Suprapubic skin (tissue), 4 donors: ENCODE measurements at regions not wholly inside any gene's neighbourhood (a gene's known extent, or its start where the extent isn't known, plus 50 kb on each side); places are given as distances from the start of the nearest gene placed in this dataset.

ENCODE experiments used
- DNase-seq, 2 donors: peaks; one replicate each; pipeline ENCODE4 v3.0.0-alpha.2; 2019; ENCODE audit warnings: low spot score in 2 of 2
- H3K27ac ChIP-seq: fragments of 200-600 bp; sonication (generic); one replicate; pipeline ENCODE4 v1.5.1; 2019
- H3K27me3 ChIP-seq: fragments of 200-600 bp; sonication (generic); one replicate; pipeline ENCODE4 v1.5.1; 2019
- H3K36me3 ChIP-seq: fragments of 200-600 bp; sonication (generic); one replicate; pipeline ENCODE4 v1.5.1; 2019
- H3K4me1 ChIP-seq: fragments of 200-600 bp; sonication (generic); one replicate; pipeline ENCODE4 v1.5.1; 2019
- H3K4me3 ChIP-seq: fragments of 200-600 bp; sonication (generic); one replicate; pipeline ENCODE4 v1.5.1; 2019; ENCODE audit warnings: mild to moderate bottlenecking
- H3K9me3 ChIP-seq: fragments of 200-600 bp; sonication (generic); one replicate; pipeline ENCODE4 v1.5.1; 2019
- CTCF ChIP-seq, 2 donors: fragments of 200-600 bp in 1 of 2; fragments of 450-650 bp in 1 of 2; sonication (generic) in 1 of 2; IDR thresholded peaks; one replicate each; pipeline ENCODE4 v1.5.1; 2016 to 2019; ENCODE audit warnings: antibody characterized with exemption in 2 of 2, mild to moderate bottlenecking in 1 of 2, moderate library complexity in 1 of 2
- EP300 ChIP-seq: sonication (generic); formaldehyde crosslinking; IDR thresholded peaks from one replicate; pipeline ENCODE4 v1.6.1; 2017; ENCODE audit warnings: antibody characterized with exemption
- POLR2A ChIP-seq, 2 donors: fragments of 450-650 bp; IDR thresholded peaks; one replicate each; pipeline ENCODE4 v1.6.1; 2017; ENCODE audit warnings: antibody characterized with exemption in 2 of 2, mild to moderate bottlenecking in 2 of 2, moderate library complexity in 2 of 2
- POLR2AphosphoS5 ChIP-seq, 3 donors: sonication (generic); formaldehyde crosslinking; IDR thresholded peaks; one replicate each; pipeline ENCODE4 v1.6.1; 2017; ENCODE audit warnings: antibody characterized with exemption in 3 of 3
- WGBS: methylation state at CpG from one replicate; pipeline ENCODE4 v1.1.5; 2018; 5-methylcytosine and 5-hydroxymethylcytosine counted together

- Histone ChIP-seq H3K27me3 (no peaks in the 10 kb centered on the region), H3K27ac (no peak overlapping the region), H3K4me3 (no peak overlapping the region), H3K4me1 (no peaks in the 10 kb centered on the region), H3K36me3 (no peaks in the 10 kb centered on the region), H3K9me3 (no peaks in the 10 kb centered on the region)
- 94% methylated on average over 3 of the region's 3 CpGs for WGBS
- no peak for DNase-seq
- TF ChIP-seq CTCF (IDR thresholded peaks at IDR 0.05): no peak
- TF ChIP-seq EP300: no peak
- no peak for TF ChIP-seq POLR2AphosphoS5 (IDR thresholded peaks at IDR 0.05)
- no peak for TF ChIP-seq POLR2A (IDR thresholded peaks at IDR 0.05)
These were observed 222.0 kb upstream of the UBE2E2 start for GRCh38 chr3:22981166-22981565.

GRCh38 chr3:22981861-22982260, 221.3 kb upstream of the UBE2E2 start:
- 54% methylated on average over 2 of the region's 2 CpGs for WGBS
- no peak for TF ChIP-seq POLR2AphosphoS5 (IDR thresholded peaks at IDR 0.05)
- TF ChIP-seq EP300: no peak
- TF ChIP-seq POLR2A (IDR thresholded peaks at IDR 0.05): no peak

GRCh38 chr3:22982981-22983587, 220.0 kb upstream of the UBE2E2 start:
- H3K27me3 ChIP-seq: no peaks in the 10 kb centered on the region
- H3K4me3 ChIP-seq: no peak overlapping the region
- no peaks in the 10 kb centered on the region for H3K9me3 ChIP-seq
- H3K36me3 ChIP-seq: no peaks in the 10 kb centered on the region
- no peak overlapping the region for H3K27ac ChIP-seq
- DNase-seq: no peak
- WGBS: 47% methylated on average over 7 of the region's 7 CpGs
- H3K4me1 ChIP-seq: no peaks in the 10 kb centered on the region
- TF ChIP-seq EP300: no peak
- TF ChIP-seq POLR2AphosphoS5 (IDR thresholded peaks at IDR 0.05): no peak
- no peak for TF ChIP-seq CTCF (IDR thresholded peaks at IDR 0.05)
- no peak for TF ChIP-seq POLR2A (IDR thresholded peaks at IDR 0.05)

More at GRCh38 chr3:22981861-22982260, 221.3 kb upstream of the UBE2E2 start:
- no peaks in the 10 kb centered on the region for H3K27me3 ChIP-seq
- H3K9me3 ChIP-seq: no peaks in the 10 kb centered on the region
- H3K4me1 ChIP-seq: no peaks in the 10 kb centered on the region
- H3K36me3 ChIP-seq: no peaks in the 10 kb centered on the region
- no peak for DNase-seq
- H3K4me3 ChIP-seq: no peak overlapping the region
- no peak overlapping the region for H3K27ac ChIP-seq

- no peak for DNase-seq
- H3K27ac ChIP-seq: no peak overlapping the region
- H3K4me3 ChIP-seq: no peak overlapping the region
- no peaks in the 10 kb centered on the region for H3K27me3 ChIP-seq
- H3K36me3 ChIP-seq: no peaks in the 10 kb centered on the region
- TF ChIP-seq POLR2AphosphoS5 (IDR thresholded peaks at IDR 0.05) (no peak), CTCF (IDR thresholded peaks at IDR 0.05) (no peak), EP300 (no peak), POLR2A (IDR thresholded peaks at IDR 0.05) (no peak)
- no peaks in the 10 kb centered on the region for H3K9me3 ChIP-seq
- no peaks in the 10 kb centered on the region for H3K4me1 ChIP-seq
These were observed 216.2 kb upstream of the UBE2E2 start for GRCh38 chr3:22986958-22987357.

- H3K4me3 ChIP-seq: no peak overlapping the region
- H3K27ac ChIP-seq: no peak overlapping the region
- no peaks in the 10 kb centered on the region for H3K9me3 ChIP-seq
- DNase-seq: no peak
- no peaks in the 10 kb centered on the region for H3K4me1 ChIP-seq
- no peaks in the 10 kb centered on the region for H3K36me3 ChIP-seq
- TF ChIP-seq POLR2A (IDR thresholded peaks at IDR 0.05) (no peak), POLR2AphosphoS5 (IDR thresholded peaks at IDR 0.05) (no peak), EP300 (no peak), CTCF (IDR thresholded peaks at IDR 0.05) (no peak)
- no peaks in the 10 kb centered on the region for H3K27me3 ChIP-seq
These were observed 214.6 kb upstream of the UBE2E2 start for GRCh38 chr3:22988566-22988965.

- no peak for TF ChIP-seq POLR2A (IDR thresholded peaks at IDR 0.05)
- Histone ChIP-seq H3K9me3 (no peaks in the 10 kb centered on the region), H3K4me3 (no peak overlapping the region), H3K4me1 (no peaks in the 10 kb centered on the region), H3K36me3 (no peaks in the 10 kb centered on the region), H3K27ac (no peak overlapping the region), H3K27me3 (no peaks in the 10 kb centered on the region)
- WGBS: 93% methylated on average over 17 of the region's 17 CpGs
- DNase-seq: no peak
These were observed 213.4 kb upstream of the UBE2E2 start for GRCh38 chr3:22989716-22990115.
